K562 (cell line): ENCODE measurements at regions not wholly inside any gene's neighbourhood (a gene's known extent, or its start where the extent isn't known, plus 50 kb on each side); places are given as distances from the start of the nearest gene placed in this dataset.

Experiments used
- ATF1 ChIP-seq, 2 experiments: fragments of 450-650 bp in 1 of 2; IDR thresholded peaks; 2 replicates each; pipeline ENCODE4 v1.6.1; 2016; ENCODE audit warnings: missing compliant biosample characterization in 1 of 2, missing genetic modification characterization in 1 of 2
- DDX20 ChIP-seq: fragments of 450-650 bp; IDR thresholded peaks from 2 replicates; pipeline ENCODE4 v1.6.1; 2016; ENCODE audit warnings: missing genetic modification characterization, low read depth, mild to moderate bottlenecking, missing compliant biosample characterization, moderate library complexity
- GATAD2B ChIP-seq: fragments of 450-650 bp; IDR thresholded peaks from 2 replicates; pipeline ENCODE4 v1.6.1; 2017; ENCODE audit warnings: mild to moderate bottlenecking, borderline replicate concordance
- GTF2E2 ChIP-seq: fragments of 200-800 bp; sonication (Bioruptor generic); IDR thresholded peaks from 2 replicates; pipeline ENCODE4 v1.6.1; 2016; ENCODE audit warnings: missing genetic modification characterization, missing compliant biosample characterization
- HDAC3 ChIP-seq: fragments of 450-650 bp; IDR thresholded peaks from 2 replicates; pipeline ENCODE4 v1.6.1; 2018; ENCODE audit warnings: borderline replicate concordance, mild to moderate bottlenecking, moderate library complexity; ENCODE audit not compliant: partially characterized antibody
- KDM5B ChIP-seq: fragments of 200-600 bp; sonication (generic); IDR thresholded peaks from 2 replicates; pipeline ENCODE4 v1.6.1; 2012; ENCODE audit warnings: low read depth, mild to moderate bottlenecking, moderate library complexity, low read length, control low read depth, inconsistent platforms; ENCODE audit not compliant: insufficient replicate concordance
- MAX ChIP-seq: sonication (generic); formaldehyde crosslinking; IDR thresholded peaks from 2 replicates; pipeline ENCODE4 v1.9.0; 2022; ENCODE audit warnings: mild to moderate bottlenecking, missing genetic modification reagents
- MAZ ChIP-seq, 2 experiments: fragments of 450-650 bp in 1 of 2; sonication (generic) in 1 of 2; formaldehyde crosslinking; IDR thresholded peaks in 1 of 2; conservative IDR thresholded peaks in 1 of 2; 2 replicates each; pipeline versions ENCODE4 v1.4.0 to v1.5.0; 2020; ENCODE audit warnings: mild to moderate bottlenecking in 1 of 2, missing genetic modification reagents in 1 of 2
- MEF2A ChIP-seq: IDR thresholded peaks from 2 replicates; pipeline ENCODE4 v1.6.1; 2011; ENCODE audit warnings: low read depth, mild to moderate bottlenecking, low read length, moderate library complexity; ENCODE audit not compliant: control insufficient read depth
- MIER1 ChIP-seq: fragments of 450-650 bp; IDR thresholded peaks from 2 replicates; pipeline ENCODE4 v1.6.1; 2016; ENCODE audit warnings: antibody characterized with exemption, mild to moderate bottlenecking, low read depth
- MXD1 ChIP-seq: fragments of 250-450 bp; sonication (Bioruptor Pico); IDR thresholded peaks from 2 replicates; pipeline ENCODE4 v1.8.0; 2021; ENCODE audit warnings: borderline replicate concordance, mild to moderate bottlenecking, moderate library complexity; ENCODE audit not compliant: poor library complexity, severe bottlenecking
- NCOA1 ChIP-seq: fragments of 450-650 bp; IDR thresholded peaks from 2 replicates; pipeline ENCODE4 v1.6.1; 2016; ENCODE audit warnings: low read depth
- NFXL1 ChIP-seq: fragments of 450-650 bp; formaldehyde crosslinking; IDR thresholded peaks from 2 replicates; pipeline ENCODE4 v1.4.0; 2021; ENCODE audit warnings: mild to moderate bottlenecking
- PCBP2 ChIP-seq: fragments of 200-400 bp; formaldehyde crosslinking; IDR thresholded peaks from 2 replicates; pipeline ENCODE4 v1.6.1; 2018; ENCODE audit warnings: low read length, low read depth, mild to moderate bottlenecking, moderate library complexity; ENCODE audit not compliant: poor library complexity, severe bottlenecking
- RUNX1 ChIP-seq: sonication (generic); IDR thresholded peaks from 2 replicates; pipeline ENCODE4 v1.6.1; 2016; ENCODE audit warnings: antibody characterized with exemption, low read depth
- SMARCC2 ChIP-seq: fragments of 450-650 bp; IDR thresholded peaks from 2 replicates; pipeline ENCODE4 v1.6.1; 2017; ENCODE audit warnings: antibody characterized with exemption, moderate library complexity, mild to moderate bottlenecking, low read depth
- SOX6 ChIP-seq: fragments of 450-650 bp; IDR thresholded peaks from 2 replicates; pipeline ENCODE4 v1.6.1; 2014; ENCODE audit warnings: mild to moderate bottlenecking
- TGIF2 ChIP-seq: sonication (generic); formaldehyde crosslinking; IDR thresholded peaks from 2 replicates; pipeline ENCODE4 v1.8.1; 2022; ENCODE audit warnings: mild to moderate bottlenecking, missing genetic modification reagents, moderate library complexity
- ZNF398 ChIP-seq: fragments of 250-450 bp; sonication (Bioruptor Pico); IDR thresholded peaks from 2 replicates; pipeline ENCODE4 v1.8.0; 2021; ENCODE audit warnings: moderate library complexity, mild to moderate bottlenecking, inconsistent platforms
- ZNF41 ChIP-seq: fragments of 250-450 bp; sonication (Bioruptor Pico); conservative IDR thresholded peaks from 2 replicates; pipeline ENCODE4 v1.4.0; 2020; ENCODE audit warnings: mild to moderate bottlenecking
- ZNF507 ChIP-seq: conservative IDR thresholded peaks from 2 replicates; pipeline ENCODE4 v1.6.1; 2017; ENCODE audit warnings: missing genetic modification characterization, missing compliant biosample characterization
- ZNF668 ChIP-seq: fragments of 250-450 bp; sonication (Bioruptor Pico); IDR thresholded peaks from 2 replicates; pipeline ENCODE4 v1.8.0; 2022; ENCODE audit warnings: mild to moderate bottlenecking, inconsistent platforms
- ZNF695 ChIP-seq: fragments of 450-650 bp; formaldehyde crosslinking; IDR thresholded peaks from 2 replicates; pipeline ENCODE4 v1.4.0; 2020; ENCODE audit warnings: mild to moderate bottlenecking, moderate library complexity
- ZNF785 ChIP-seq: fragments of 250-450 bp; sonication (Bioruptor Pico); IDR thresholded peaks from 2 replicates; pipeline ENCODE4 v1.4.0; 2020; ENCODE audit warnings: mild to moderate bottlenecking
- TF ChIP-seq, protein P1 (sequence below): fragments of 250-450 bp; sonication (Bioruptor Pico); IDR thresholded peaks from 2 replicates; pipeline ENCODE4 v1.5.0; 2022; ENCODE audit warnings: mild to moderate bottlenecking

GRCh38 chr20:53750827-53751619, 157.4 kb upstream of the ZNF217 start (continued):
- no peak for TF ChIP-seq RUNX1
- TF ChIP-seq MAX (CRISPR knock-in tag) = peak; percentile 37; the same call in 1 of the 2 replicates
- TF ChIP-seq SOX6 = no peak
- no peak for TF ChIP-seq MAZ (CRISPR knock-in tag; conservative IDR thresholded peaks at IDR 0.05 in 1 of 2, IDR thresholded peaks at IDR 0.05 in 1 of 2)
- TF ChIP-seq GATAD2B = no peak
- TF ChIP-seq HDAC3 = no peak
- TF ChIP-seq ZNF695 (CRISPR knock-in tag) = no peak
- no peak for TF ChIP-seq NCOA1
- TF ChIP-seq ZNF785 (CRISPR knock-in tag) = no peak
- no peak for TF ChIP-seq ZNF507
- no peak for TF ChIP-seq ZNF41 (CRISPR knock-in tag)
- TF ChIP-seq DDX20 (tag) = peak; percentile 28; the same call in 1 of the 2 replicates
- TF ChIP-seq, protein P1, sequence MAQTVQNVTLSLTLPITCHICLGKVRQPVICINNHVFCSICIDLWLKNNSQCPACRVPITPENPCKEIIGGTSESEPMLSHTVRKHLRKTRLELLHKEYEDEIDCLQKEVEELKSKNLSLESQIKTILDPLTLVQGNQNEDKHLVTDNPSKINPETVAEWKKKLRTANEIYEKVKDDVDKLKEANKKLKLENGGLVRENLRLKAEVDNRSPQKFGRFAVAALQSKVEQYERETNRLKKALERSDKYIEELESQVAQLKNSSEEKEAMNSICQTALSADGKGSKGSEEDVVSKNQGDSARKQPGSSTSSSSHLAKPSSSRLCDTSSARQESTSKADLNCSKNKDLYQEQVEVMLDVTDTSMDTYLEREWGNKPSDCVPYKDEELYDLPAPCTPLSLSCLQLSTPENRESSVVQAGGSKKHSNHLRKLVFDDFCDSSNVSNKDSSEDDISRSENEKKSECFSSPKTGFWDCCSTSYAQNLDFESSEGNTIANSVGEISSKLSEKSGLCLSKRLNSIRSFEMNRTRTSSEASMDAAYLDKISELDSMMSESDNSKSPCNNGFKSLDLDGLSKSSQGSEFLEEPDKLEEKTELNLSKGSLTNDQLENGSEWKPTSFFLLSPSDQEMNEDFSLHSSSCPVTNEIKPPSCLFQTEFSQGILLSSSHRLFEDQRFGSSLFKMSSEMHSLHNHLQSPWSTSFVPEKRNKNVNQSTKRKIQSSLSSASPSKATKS (CRISPR knock-in tag) = no peak
- no peak for TF ChIP-seq MEF2A
- TF ChIP-seq ZNF668 (CRISPR knock-in tag) = no peak
- no peak for TF ChIP-seq TGIF2 (CRISPR knock-in tag)
- TF ChIP-seq KDM5B = no peak
- no peak for TF ChIP-seq ZNF398 (CRISPR knock-in tag)
- TF ChIP-seq SMARCC2 = no peak
- TF ChIP-seq NFXL1 (CRISPR knock-in tag) = no peak
- no peak for TF ChIP-seq MXD1 (CRISPR knock-in tag)
- no peak for TF ChIP-seq ATF1 (CRISPR knock-in tag; IDR thresholded peaks at IDR 0.05)
- TF ChIP-seq ATF1 (tag; IDR thresholded peaks at IDR 0.05) = peak; percentile 60
- no peak for TF ChIP-seq MIER1
- TF ChIP-seq GTF2E2 (tag) = peak; percentile 48; the same call in 1 of the 2 replicates
- TF ChIP-seq PCBP2 = no peak
